ENCODE measurements at regions not wholly inside any gene's neighbourhood (a gene's known extent, or its start where the extent isn't known, plus 50 kb on each side); places are given as distances from the start of the nearest gene placed in this dataset.
A peak's percentile ranks its signal among the peaks of the same experiment; 100 is the strongest.
"Not testable (repeated sequence)": the region's sequence is repeated elsewhere in the genome, so short reads cannot be mapped to it uniquely, and the experiment has no call there.

- no peak for DNase-seq (ENCODE audit: low read depth)
Measured at GRCh38 chr4:160082432-160083207, 979.7 kb downstream of the RAPGEF2 start.

GRCh38 chr4:160091631-160092030 lies 988.8 kb downstream of the RAPGEF2 start:
- DNase-seq (ENCODE audit: low read depth): no peak

GRCh38 chr4:160100316-160100715 lies 997.4 kb downstream of the RAPGEF2 start:
- no peak for DNase-seq (ENCODE audit: low read depth)

GRCh38 chr4:160110891-160111290 lies 1008.0 kb downstream of the RAPGEF2 start:
- no peak for DNase-seq (ENCODE audit: low read depth)

- DNase-seq (ENCODE audit: low read depth): no peak
Measured at GRCh38 chr4:160117686-160118085, 1014.8 kb downstream of the RAPGEF2 start.

GRCh38 chr4:160125576-160126287 lies 1022.9 kb downstream of the RAPGEF2 start:
- not testable (repeated sequence) for DNase-seq (ENCODE audit: low read depth)

- DNase-seq (ENCODE audit: low read depth): no peak
Measured at GRCh38 chr4:160127211-160127610, 1024.3 kb downstream of the RAPGEF2 start.

- DNase-seq (ENCODE audit: low read depth): peak; percentile 53
Measured at GRCh38 chr4:160129439-160129838, 1026.6 kb downstream of the RAPGEF2 start.

GRCh38 chr4:160136021-160136420 lies 1033.1 kb downstream of the RAPGEF2 start:
- DNase-seq (ENCODE audit: low read depth): peak; percentile 18

- no peak for DNase-seq (ENCODE audit: low read depth)
Measured at GRCh38 chr4:160141206-160141605, 1038.3 kb downstream of the RAPGEF2 start.

GRCh38 chr4:160142579-160142978 lies 1039.7 kb downstream of the RAPGEF2 start:
- DNase-seq (ENCODE audit: low read depth): no peak

GRCh38 chr4:160143574-160143973 lies 1040.7 kb downstream of the RAPGEF2 start:
- no peak for DNase-seq (ENCODE audit: low read depth)

- DNase-seq (ENCODE audit: low read depth): no peak
Measured at GRCh38 chr4:160159457-160159856, 1056.6 kb downstream of the RAPGEF2 start.

GRCh38 chr4:160161026-160161425 lies 1058.1 kb downstream of the RAPGEF2 start:
- no peak for DNase-seq (ENCODE audit: low read depth)

GRCh38 chr4:160175064-160175643 lies 1072.3 kb downstream of the RAPGEF2 start:
- DNase-seq (ENCODE audit: low read depth): peak; percentile 1

- DNase-seq (ENCODE audit: low read depth): peak; percentile 57
Measured at GRCh38 chr4:160180211-160180610, 1077.3 kb downstream of the RAPGEF2 start.

- DNase-seq (ENCODE audit: low read depth): no peak
Measured at GRCh38 chr4:160182727-160183126, 1079.8 kb downstream of the RAPGEF2 start.

- DNase-seq (ENCODE audit: low read depth): no peak
Measured at GRCh38 chr4:160184884-160185283, 1082.0 kb downstream of the RAPGEF2 start.

- DNase-seq (ENCODE audit: low read depth): no peak
Measured at GRCh38 chr4:160193787-160194186, 1090.9 kb downstream of the RAPGEF2 start.

- no peak for DNase-seq (ENCODE audit: low read depth)
Measured at GRCh38 chr4:160194716-160195115, 1091.8 kb downstream of the RAPGEF2 start.

GRCh38 chr4:160202802-160203201 lies 1099.9 kb downstream of the RAPGEF2 start:
- DNase-seq (ENCODE audit: low read depth): peak; percentile 24

- DNase-seq (ENCODE audit: low read depth): no peak
Measured at GRCh38 chr4:160212078-160212477, 1109.2 kb downstream of the RAPGEF2 start.

- no peak for DNase-seq (ENCODE audit: low read depth)
Measured at GRCh38 chr4:160213366-160213765, 1110.5 kb downstream of the RAPGEF2 start.
